ENCODE measurements at regions not wholly inside any gene's neighbourhood (a gene's known extent, or its start where the extent isn't known, plus 50 kb on each side); places are given as distances from the start of the nearest gene placed in this dataset.

DNA sequence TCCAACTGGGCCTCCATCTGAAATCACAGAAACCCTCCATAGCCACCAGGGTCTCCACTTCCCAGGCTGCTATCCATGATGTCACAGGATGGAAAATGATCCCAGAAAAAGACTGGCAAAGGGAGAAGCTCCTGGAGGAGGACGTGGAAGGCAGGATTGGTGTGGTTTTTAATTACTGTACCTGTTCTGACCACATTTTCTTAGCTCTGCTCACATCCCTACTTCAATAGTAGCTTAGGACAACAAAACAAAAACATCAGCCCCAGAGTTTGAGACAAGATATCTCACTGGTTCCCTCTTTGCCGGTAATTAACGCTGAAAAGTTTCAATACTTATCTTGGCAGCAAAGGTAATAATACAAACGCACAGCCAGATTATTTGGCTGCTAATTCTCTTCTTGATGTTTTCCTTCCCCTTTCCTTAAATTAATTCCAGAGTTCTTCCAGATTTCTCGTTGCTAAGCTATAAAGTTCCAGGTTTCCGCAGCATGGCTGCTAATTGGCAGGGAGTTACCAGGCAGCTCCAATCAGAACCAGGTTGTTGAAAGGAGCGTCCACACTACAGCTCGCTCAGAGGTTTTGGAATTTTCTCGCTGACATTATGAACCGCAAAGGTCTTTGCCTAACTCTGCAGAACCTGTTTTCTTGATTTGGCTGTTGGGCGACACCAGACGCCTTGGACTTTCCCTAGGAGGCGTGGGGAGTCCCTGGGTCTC is 263.4 kb downstream of the MRTFB start:
- DNase-seq = peak; percentile 65

GRCh38 chr16:14333361-14333760 is 262.2 kb downstream of the MRTFB start:
- DNase-seq = no peak

- DNase-seq = no peak
These were observed 259.9 kb downstream of the MRTFB start for GRCh38 chr16:14331020-14331419.

GRCh38 chr16:14329727-14330350 is 258.7 kb downstream of the MRTFB start:
- no peak for DNase-seq

- DNase-seq = peak; percentile 87
These were observed 254.6 kb downstream of the MRTFB start for GRCh38 chr16:14325502-14326401.

- peak; percentile 83 for DNase-seq
These were observed 253.5 kb downstream of the MRTFB start for GRCh38 chr16:14324581-14324980.

GRCh38 chr16:14322186-14322585 is 251.1 kb downstream of the MRTFB start:
- DNase-seq = no peak

GRCh38 chr16:14321542-14321941 is 250.4 kb downstream of the MRTFB start:
- DNase-seq = no peak

DNA sequence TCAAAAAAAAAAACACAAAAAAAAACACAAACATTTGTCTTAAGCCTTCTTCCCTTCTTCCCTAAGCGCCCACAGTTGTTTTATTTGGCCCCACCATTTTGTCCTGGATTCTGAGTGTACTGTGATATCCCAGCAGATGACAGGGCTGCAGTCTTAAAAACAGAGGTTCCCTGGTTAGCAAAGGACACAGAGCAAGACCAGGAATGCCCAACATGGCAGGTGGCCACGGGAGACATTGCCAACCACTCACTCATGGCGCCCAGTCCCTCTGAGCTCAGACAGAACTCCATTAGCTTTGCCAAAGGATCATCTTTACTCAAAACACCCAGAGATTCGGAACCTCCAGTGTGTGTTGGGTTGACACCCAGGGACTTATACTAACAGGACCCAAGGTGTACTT is 249.3 kb downstream of the MRTFB start:
- no peak for DNase-seq
